Fibroblast of skin of left biceps (primary cell): ENCODE measurements at regions not wholly inside any gene's neighbourhood (a gene's known extent, or its start where the extent isn't known, plus 50 kb on each side); places are given as distances from the start of the nearest gene placed in this dataset.
A peak's percentile ranks its signal among the peaks of the same experiment; 100 is the strongest.

ENCODE experiments used
- DNase-seq, 2 experiments: peaks; one replicate each; pipeline ENCODE4 v3.0.0-alpha.2; 2013; ENCODE audit warnings: low read depth in 2 of 2

DNA sequence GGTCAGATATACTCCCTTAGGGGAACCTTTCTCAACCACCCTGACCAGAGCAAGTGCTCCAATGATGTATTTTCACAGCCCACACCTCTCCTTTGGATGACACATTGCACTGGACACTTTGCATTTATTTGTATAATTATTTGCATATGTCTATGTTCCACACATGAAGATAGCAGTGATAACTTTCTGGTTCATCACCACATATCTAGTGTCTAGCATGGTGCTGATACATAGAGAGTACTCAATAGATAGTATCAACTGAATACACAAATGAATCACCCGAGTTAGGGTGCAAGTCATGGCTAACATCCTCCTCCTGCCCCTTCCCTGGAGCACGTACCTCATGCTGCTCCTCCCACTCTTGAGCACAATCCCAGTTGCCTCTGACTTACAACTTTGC lies 617.6 kb downstream of the EBF1 start:
- no peak for DNase-seq

DNA sequence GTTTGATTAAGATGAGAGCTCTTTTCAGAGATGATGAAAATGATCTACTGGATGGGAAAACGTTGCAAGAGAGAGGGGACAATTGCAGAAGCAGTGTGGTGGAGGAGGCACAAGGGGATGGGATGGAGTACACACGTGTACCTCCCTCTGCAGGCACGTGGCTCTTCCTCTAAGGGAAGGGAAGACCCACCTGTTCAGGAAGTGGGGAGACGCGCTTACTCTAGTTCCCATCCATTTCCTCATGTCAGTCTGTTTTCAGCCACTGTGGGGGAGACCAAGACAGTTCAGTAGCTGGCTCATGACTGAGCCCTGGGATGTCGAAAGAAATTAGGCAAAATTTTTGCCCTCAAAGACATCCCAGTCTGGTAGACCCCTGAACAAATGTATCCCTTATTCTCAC lies 619.2 kb upstream of the CLINT1 start:
- no peak for DNase-seq

DNA sequence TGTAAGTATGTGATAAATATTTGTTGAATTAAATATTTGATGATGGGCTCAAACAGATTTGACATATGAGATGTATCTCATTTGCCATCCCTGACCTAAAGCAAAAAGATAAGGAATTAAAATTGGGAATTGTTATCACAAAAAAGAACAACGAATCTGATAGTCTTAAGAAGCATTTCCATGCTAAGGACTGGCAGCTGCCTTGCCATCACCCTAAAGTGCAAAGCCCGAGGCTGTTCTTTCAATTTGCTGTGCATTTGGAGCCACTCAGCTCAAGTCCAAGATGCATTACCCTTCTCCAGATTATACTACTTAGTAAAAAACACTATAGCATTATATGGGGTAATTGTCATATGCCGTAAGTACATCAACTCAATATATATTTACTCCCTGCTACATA lies 618.3 kb upstream of the CLINT1 start:
- DNase-seq, result no peak

DNA sequence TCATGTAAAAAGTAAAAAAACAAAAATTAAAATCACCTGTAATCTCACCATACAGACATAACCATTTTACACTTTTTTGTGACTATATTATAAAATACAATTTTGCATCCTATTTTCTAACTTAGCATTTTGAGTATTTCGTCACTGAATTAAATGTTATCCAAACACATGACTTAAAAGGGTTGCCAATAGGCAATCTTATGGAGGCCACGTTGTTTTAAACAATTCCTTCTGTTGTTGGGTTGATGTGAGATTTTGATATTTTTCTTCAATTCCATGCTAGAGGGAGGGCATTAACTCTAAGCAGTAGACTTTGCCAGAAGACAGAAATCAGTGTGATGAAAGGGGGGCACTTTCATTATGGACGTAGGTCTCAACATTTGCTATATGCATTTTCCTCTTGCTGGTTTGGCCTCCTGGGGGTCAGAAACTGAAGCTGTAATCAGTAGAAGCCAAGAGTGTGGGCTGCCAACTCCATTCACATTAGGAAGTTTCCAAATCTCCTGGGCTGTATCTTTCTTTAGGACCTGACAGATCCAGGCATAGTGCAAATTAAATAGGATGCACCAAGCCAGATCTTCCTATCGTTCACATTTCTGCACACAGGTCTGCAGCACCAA lies 614.2 kb upstream of the CLINT1 start:
- no peak for DNase-seq

DNA sequence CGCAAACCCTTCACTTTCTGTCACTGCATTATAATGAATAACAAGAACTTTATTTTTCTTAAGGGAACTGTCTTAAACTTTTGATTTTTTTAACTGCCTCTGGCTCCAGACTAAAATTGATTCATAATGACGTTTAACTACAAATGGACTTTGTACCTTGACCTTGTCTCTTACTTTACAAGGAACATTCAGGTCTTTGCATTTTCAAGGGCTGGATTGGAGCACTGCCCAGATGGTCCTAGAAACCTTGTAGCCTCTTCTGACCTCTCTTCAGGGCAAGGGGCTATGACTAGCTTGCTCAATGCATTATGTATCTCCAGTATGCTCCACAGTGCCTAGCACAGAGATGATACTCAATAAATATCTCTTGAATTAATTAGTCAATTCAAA lies 612.6 kb upstream of the CLINT1 start:
- no peak for DNase-seq

DNA sequence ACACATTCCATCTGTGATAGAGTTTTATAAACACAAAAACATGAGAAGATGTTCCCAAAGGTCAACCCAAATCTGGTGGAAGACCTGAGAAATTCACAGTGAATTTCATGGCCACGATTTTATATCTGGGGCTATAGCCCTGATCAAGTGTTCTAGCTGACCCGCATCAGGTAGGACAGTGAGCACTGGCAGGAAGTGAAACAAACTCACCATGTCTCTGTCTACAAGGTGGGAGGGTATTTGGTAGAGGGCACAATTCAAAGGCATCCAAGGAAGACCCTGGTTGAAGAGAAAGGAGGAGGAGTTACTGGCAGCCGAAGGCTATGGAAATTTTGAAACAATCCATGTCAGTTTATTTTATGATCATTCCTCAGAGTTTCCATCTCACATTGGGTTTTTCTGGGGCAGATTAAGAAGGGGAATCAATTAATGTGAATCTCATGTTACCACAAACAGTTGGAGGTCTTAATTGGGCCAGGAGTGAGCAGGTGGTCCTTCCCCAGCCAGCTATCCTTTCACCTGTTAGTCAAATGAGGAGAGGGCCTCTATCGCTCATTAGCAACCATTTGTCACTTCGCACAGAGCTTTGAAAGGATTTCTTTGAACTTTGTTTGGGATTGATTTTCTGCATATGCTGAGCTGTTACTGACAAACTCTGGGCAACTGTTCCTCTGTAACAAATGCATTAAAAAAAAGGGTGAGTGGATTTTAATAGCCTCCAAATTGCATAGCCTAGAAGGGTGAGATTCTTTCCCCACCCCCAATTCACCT lies 612.0 kb upstream of the CLINT1 start:
- no peak for DNase-seq

DNA sequence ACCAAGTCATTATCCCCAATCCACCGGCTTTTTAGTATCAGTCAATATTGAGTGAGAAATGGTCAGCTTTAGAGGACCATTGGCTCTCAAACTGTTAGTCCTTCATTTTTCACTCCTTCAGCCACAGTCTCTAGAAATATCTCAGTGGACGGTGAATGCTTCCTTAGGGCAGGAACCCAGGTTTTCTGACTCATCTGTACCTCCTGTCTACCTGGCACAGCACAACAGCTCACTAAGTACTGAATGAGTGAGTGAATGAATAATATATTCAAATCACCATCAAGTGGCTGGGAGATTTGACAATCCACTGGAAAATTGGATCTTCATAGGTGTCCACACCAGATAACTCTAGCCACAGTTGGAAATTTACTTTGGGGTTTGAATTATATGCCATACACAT lies 609.5 kb upstream of the CLINT1 start:
- DNase-seq, result no peak

DNA sequence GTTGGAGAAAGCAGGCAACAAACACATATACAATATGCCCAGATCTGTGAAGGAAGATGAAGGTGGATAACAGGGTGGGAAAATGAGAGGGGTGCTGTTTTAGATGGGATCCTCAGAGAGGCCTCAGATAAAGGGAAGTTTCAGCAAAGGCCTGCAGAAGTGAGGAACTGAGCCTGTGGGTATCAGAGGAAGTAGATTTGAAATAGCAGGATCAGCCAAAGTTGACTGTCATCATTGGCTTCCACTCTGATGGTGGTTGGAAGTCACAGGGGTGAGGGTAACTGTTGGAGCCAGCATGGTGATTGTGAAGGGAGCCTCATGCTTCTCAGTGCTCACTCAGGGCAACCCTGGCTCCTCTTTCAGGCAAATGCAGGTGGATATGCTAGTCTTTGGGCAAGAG lies 607.2 kb upstream of the CLINT1 start:
- no peak for DNase-seq

DNA sequence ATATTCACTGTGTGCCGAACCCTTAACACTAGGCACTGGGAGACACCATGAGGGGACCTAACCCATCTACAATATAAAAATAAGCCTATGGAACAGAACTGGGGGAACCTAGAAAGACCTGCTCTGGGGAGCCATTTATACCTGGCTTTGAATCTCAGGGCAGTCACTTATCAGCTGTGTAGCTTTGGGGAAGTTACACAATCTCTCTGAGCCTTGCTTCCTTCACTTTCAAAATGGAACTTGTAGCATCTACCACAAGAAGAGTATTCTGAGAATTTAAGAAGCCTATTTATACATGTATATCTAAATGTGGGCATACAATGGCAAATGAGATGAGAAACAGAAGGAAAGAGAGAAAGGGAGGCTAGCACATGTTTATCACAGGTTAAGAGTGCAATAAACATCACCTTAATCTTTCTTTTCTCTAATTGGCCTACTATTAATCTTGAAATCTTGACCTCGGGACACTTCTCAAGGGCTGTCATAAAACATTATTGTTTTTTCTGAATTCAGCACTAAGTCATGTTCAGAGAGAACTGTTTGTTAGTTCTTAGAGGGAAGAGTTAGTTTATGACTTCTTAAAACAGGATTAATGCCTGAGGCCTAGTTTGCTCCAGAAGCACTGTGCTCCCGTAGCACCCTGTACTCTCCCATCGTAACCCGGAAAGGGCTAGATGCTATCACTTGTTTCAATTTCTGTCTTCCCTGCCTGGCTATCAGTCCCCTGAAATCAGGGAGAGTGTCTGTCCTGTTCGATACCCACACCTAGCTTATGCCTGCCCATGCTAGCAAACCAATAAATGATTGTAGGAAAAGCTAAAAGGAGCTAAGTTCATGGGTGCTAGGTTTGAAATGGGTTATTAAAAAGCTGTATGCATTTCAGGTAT lies 606.4 kb upstream of the CLINT1 start:
- no peak for DNase-seq

DNA sequence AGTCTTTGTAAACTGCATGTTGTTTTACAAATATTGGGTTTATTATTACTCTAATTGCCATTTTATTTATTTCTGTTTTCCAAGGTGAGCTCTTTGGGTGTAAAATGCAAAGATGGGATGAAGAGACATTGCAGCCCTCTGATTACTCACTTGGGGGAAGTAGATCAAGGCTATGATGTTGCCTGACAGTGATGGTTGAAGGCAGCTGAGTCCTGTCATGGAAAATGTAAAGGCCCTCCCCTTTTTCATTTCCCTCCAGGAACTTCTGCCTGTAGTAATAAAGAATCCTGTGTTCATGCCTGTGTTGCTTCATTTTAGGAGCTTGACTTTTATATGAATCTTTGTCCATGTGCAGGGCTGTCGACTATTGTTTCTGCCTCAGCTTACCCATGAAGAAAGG lies 605.4 kb upstream of the CLINT1 start:
- DNase-seq, result no peak

DNA sequence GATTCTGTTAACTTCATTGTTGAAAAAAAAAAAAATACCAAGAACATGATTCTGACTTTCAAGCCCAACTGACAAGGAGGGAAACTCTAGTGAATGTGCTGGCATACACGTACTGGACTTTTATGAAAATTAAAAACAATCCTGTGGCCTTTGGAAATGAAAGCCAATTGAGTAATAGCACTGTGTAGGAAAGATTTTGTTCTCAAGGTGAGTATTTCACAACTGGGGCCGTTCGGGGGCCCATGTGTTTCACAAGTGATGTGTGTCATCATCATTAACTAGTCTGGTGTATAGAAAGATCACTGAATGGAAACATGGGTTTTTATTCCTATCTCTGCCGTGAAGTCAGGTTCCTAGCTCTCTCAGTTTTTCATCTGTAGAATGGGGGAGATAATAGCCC lies 605.0 kb upstream of the CLINT1 start:
- DNase-seq, result peak in 1 of 2 experiments; percentile 71

DNA sequence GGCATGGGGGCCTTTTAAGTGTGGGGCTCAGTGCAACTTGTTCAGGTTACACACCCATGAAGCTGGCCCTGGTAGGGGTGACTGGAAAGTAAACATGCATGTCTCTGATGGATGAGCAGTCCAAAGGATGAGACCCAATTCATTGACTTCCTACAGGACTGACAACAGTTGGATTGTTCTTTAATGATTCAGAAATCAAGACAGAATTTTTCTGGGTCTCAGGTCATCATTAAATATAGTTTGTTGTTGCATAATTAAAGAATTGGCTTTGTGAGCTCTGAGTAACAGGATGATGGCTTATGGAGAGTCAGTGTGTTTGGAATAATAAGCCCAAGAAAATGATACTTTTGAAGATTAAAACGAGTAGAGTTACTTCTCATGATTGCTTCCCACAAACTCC lies 604.2 kb upstream of the CLINT1 start:
- DNase-seq, result peak in 1 of 2 experiments; percentile 33

DNA sequence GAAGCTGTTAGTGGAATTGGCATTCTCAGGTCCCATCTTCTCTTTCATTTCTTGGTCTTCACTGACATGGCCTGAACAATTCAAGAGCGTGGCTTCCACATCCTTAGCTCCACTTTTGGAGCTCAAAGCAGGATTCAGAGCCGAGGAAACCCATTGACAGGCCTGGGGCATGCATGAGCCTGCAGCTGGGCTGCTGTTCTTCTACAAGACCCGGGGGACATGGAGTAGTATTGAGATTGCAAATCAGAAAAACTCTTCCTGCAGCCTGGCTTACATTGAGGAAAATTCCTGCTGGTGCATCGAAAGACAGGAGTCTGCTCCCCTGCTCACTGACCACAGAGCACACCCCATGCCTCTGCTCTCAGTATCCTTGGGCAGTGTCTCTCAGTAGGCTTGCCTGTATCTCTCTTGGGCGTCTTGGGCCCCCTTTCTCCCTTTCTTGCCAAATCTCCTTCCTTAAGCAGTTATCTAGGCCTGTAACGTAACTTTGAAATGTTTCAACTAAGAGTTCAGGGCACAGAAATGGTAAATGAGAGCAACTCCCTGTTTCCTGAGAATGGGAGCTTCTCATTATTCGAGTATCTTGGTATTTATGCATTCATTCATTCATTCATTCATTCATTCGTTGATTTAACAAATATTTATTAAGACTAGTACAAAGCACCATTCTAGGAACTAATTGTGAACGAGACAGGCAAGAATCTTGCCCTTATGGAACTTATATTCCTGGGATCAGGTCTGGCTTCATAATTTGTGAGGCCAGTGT lies 603.6 kb upstream of the CLINT1 start:
- no peak for DNase-seq

DNA sequence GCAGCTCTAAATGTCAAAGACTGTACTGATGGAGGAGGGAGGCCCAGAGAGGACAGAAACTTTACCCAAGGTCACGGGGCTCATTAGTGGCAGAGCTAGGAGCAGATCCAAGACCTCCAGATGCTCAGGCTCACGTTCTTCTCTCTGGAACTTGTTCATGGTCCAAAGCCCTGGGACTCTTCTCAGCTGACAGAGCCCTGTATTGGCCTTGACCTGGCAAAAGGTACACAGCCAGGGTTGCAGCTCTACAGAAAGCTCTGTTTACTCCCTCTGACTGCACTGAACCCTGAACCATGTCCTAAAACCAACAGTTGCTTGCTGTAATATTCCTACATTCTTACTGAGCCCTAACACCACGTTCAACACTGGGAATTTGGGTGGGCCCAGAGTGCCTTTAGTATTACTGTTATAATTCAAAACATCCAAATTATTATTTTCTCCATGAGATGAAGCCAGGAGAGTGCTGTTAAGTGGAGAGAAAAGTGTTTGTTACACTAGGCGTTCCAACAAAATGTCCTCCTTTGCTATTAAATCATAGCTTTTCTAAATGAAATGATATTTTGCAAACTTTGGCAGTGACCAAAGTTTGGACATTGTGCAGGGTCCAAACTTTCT lies 602.4 kb upstream of the CLINT1 start:
- no peak for DNase-seq

DNA sequence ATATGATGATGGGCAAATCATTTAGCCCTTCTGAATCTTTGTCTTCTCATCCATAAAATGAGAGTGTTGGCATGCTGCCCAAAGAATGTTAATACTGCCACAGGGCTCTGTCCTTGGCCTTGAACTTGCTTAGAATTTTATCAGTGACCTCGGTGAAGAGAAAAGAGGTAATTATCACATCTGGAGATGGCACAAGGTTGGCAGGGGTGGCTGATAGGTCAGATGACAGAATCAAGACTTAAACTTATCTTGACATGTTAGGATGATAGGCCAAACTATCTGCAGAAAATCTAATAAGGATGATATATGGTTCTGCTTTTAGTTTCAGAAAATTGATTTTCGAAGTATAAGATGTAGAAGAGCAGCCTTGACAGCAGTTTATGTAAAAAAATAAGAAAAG lies 599.1 kb upstream of the CLINT1 start:
- DNase-seq, result no peak

DNA sequence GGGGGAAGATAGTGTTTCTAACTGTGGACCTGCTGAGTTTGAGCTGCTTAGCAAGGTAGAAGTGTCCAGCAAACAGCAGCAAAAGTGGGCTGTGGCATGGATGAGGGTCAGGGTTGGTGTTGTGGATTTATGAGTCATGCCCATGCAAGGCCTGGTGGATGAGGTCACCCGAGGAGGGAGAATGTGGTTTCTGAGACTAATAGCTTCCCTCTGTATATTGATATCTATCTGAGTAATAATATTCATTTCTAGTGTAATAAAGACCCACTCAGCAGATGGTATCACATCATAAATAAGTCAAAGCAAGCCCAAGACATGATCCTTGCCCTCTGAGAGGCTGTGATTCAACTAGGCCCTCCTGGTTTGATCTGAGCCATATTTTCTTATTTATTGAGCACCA lies 597.8 kb upstream of the CLINT1 start:
- peak; percentile 70 to 71 for DNase-seq

DNA sequence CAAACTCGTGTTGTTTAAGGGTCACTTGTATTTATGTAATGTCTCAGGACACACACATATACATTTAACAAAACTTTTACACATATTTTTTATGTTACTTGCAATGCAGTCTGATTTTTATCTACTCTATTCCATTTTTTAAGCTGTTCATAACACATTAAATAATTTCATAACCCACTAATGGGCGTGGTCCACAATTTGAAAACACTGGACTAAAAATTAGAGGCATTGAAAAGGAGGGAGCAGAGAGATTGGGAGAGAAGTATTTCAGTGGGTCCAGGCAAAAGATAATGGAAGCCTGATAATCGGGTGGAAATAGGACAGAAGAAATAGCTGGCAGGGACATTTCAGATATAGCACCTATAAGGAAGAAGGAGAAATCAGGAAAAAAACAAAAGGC lies 597.3 kb upstream of the CLINT1 start:
- DNase-seq, result no peak

DNA sequence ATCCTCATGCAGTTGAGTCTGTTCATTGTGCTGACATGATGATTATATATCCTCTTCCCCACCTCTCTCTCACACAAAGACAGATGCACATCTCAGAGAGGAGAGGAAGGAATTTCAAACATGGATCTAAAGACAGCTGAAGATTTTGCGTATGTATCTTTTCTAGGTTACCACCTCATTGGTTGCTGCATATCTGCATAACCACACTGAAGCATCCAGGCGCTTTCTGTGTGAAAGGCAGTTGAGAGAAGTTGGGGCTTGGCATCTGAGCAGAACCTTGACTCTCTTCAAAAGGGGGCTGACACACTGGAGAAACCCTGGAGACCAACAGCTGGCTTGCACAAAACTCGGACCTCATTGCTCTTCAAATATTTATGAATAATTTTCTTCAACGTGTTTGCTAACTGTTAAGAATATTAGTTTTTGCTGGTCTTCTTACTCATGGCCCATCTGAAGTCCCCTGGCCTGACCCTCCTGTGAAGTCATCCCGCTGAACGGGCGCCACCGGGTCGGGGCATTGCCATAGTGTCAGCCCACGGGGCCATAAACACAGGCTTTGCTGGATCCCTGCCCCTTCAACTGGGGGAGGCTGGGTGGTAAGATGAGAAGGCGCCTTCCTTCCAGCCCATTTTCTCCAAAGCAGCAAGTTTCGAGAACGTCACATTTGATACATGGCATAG lies 593.2 kb upstream of the CLINT1 start:
- no peak for DNase-seq

DNA sequence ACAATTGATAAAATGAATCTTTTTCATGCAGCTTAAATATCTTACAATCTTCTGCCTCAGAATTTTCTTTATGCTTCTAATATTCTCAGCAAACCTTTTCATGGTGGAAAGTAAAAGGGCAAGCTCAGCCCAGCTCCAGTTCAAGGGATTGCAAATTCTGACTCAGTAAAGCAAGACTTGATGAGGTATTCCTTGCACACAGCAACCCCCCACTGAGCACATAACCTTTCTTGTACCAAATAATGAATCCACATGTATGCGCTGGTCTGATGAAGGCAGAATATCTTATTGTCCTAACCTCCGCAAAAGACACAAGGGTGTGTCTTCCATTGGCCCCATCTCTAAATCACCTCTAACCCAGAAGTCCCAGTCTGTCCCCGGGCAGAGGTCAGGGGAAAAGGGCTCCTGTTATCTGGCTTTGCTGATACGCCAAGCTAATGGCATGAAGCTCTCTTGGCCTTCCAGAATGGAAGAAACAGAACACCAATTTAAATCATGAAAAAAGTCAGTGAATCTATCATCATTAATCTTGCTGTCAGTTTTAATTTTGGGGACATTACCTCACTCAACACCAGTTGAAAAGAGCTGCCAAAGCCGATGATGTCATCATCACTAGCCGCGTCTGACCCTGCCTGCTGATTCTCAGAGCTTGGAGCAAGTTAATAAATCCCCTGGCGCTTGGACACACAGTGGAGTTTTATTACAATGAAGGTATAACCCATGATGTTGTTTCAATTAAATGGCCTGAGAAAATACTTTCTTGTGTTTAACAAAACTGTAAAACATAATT lies 592.5 kb upstream of the CLINT1 start:
- peak in 1 of 2 experiments; percentile 64 for DNase-seq

DNA sequence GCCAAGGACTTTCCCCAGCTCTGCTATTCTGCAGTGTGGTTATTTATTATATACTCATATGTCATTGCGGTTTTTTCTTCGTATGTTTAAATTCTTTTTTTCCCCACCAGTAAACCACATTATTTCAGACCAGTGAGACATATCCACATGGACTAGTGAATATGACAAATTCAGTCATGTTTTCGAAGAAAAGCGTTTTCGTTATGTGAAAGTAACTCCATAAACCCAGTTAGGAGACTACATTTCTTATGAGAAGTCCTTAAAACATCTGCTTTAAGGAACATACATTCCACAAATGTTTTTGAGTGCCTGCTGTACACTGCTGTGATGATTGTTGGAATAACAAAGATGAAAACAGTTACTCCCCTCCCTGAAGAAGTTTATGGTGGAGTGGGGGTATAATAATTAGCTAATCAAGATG lies 591.8 kb upstream of the CLINT1 start:
- no peak for DNase-seq
